GM10248 (cell line): ENCODE measurements at regions not wholly inside any gene's neighbourhood (a gene's known extent, or its start where the extent isn't known, plus 50 kb on each side); places are given as distances from the start of the nearest gene placed in this dataset.

ENCODE experiments used
- CTCF ChIA-PET: fragments of 300-600 bp; sonication (Branson Sonifier 250); formaldehyde crosslinking; extraction: SDS; loops from one replicate; lab custom pipeline; 2021; ENCODE audit warnings: antibody characterized with exemption; lab: Yijun Ruan, JAX
- POLR2A ChIA-PET: fragments of 350-650 bp; sonication (Branson Sonifier 250); formaldehyde crosslinking; extraction: SDS; loops from one replicate; lab custom pipeline; 2020; ENCODE audit warnings: antibody characterized with exemption; lab: Yijun Ruan, JAX
- DNase-seq: peaks from one replicate; pipeline ENCODE4 v3.0.0; 2012; ENCODE audit errors: extremely low spot score
- CTCF ChIP-seq: IDR thresholded peaks from 2 replicates; pipeline ENCODE4 v1.5.1; 2012; ENCODE audit warnings: mild to moderate bottlenecking, low read depth; ENCODE audit errors: extremely low read depth, missing control alignments, control extremely low read depth

- DNase-seq = no peak
- CTCF ChIA-PET = no interaction called here
- POLR2A ChIA-PET = no interaction called here
- no peak for TF ChIP-seq CTCF
These were observed 205.7 kb upstream of the IGFBP3 start for GRCh38 chr7:46126675-46127300.

GRCh38 chr7:46123756-46124343 lies 202.8 kb upstream of the IGFBP3 start:
- CTCF ChIA-PET = no interaction called here
- DNase-seq = no peak
- no peak for TF ChIP-seq CTCF
- POLR2A ChIA-PET = no interaction called here

GRCh38 chr7:46115410-46115809 lies 194.3 kb upstream of the IGFBP3 start:
- CTCF ChIA-PET = interaction anchor here (1.2 kb wide), 1 partner anchor 23 kb away, joined by 3 read pairs; no protein-coding TSS in a partner anchor
- no peak for TF ChIP-seq CTCF
- POLR2A ChIA-PET = no interaction called here
- DNase-seq = no peak

GRCh38 chr7:46109437-46109836 lies 188.4 kb upstream of the IGFBP3 start:
- ChIA-PET POLR2A (no interaction called here), CTCF (no interaction called here)
- TF ChIP-seq CTCF = no peak
- DNase-seq = no peak

- ChIA-PET CTCF (no interaction called here), POLR2A (no interaction called here)
- no peak for TF ChIP-seq CTCF
- DNase-seq = no peak
These were observed 187.2 kb upstream of the IGFBP3 start for GRCh38 chr7:46108272-46108671.

- POLR2A ChIA-PET = no interaction called here
- TF ChIP-seq CTCF = no peak
- CTCF ChIA-PET = no interaction called here
- DNase-seq = no peak
These were observed 186.6 kb upstream of the IGFBP3 start for GRCh38 chr7:46107610-46108217.
